ENCODE measurements at regions not wholly inside any gene's neighbourhood (a gene's known extent, or its start where the extent isn't known, plus 50 kb on each side); places are given as distances from the start of the nearest gene placed in this dataset.

- TF ChIP-seq CTCF (IDR thresholded peaks at IDR 0.05 in 2 of 3, conservative IDR thresholded peaks at IDR 0.05 in 1 of 3; ENCODE audit: borderline replicate concordance in 1 of 3, insufficient read depth in 1 of 3, low read depth in 2 of 3, low read length in 2 of 3) = no peak
- no peak for TF ChIP-seq CEBPB (IDR thresholded peaks at IDR 0.05; ENCODE audit: low read depth)
- TF ChIP-seq POLR2A (IDR thresholded peaks at IDR 0.05; ENCODE audit: borderline replicate concordance, extremely low read depth, insufficient read depth, insufficient read length) = no peak
Measured at GRCh38 chr6:112667427-112667826, 320.3 kb downstream of the RFPL4B start.
